ENCODE measurements at regions not wholly inside any gene's neighbourhood (a gene's known extent, or its start where the extent isn't known, plus 50 kb on each side); places are given as distances from the start of the nearest gene placed in this dataset.

DNA sequence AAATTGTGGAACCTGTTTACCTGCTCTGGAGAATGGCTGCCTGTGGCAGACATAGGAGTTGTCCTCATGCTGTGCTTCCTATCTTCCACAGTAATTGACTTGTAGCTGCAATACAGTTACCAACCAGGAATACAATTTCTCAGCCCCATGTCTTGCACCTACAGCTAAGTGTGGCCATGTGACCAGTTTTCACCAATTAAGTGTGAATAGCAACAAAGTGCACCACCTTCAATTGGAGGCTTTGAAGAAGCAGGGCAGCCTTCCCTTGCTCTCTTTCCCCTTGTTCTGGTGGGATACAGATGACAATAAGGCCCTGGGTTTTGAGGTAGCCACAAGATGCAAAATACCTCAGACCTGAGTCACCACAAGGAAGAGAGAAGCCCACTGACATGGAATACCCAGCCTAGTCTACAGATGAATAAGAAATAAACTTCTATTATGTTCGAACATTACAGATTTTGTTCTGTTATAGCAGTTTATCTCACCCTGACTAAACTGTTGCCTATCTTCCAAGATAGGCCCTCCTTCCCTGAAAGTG is 70.2 kb upstream of the S1PR1 start:
- H3K36me3 Mint-ChIP-seq: no peaks in the 10 kb centered on the region
- intact Hi-C loops (cut with micrococcal nuclease): no loop called here
- H3K4me3 Mint-ChIP-seq: no peak overlapping the region
- ATAC-seq (no peak), DNase-seq (no peak)
- no peaks in the 10 kb centered on the region for H3K4me1 Mint-ChIP-seq
- Histone ChIP-seq H3K9me3 (ENCODE audit: control insufficient read depth, insufficient read depth, low read length) (no peaks in the 10 kb centered on the region), H3K27ac (ENCODE audit: low read length) (no peak overlapping the region), H3K36me3 (ENCODE audit: control insufficient read depth, insufficient read depth, low read length) (no peaks in the 10 kb centered on the region), H3K27me3 (ENCODE audit: control insufficient read depth, insufficient read depth, low read length) (no peaks in the 10 kb centered on the region), H3K4me1 (ENCODE audit: control insufficient read depth, insufficient read depth, low read length) (no peaks in the 10 kb centered on the region), H3K4me3 (ENCODE audit: low read length) (no peak overlapping the region)
- H3K9me3 Mint-ChIP-seq: no peaks in the 10 kb centered on the region
- H3K27me3 Mint-ChIP-seq (ENCODE audit: low read depth in 2 of 2): no peaks in the 10 kb centered on the region
- no peak overlapping the region for H3K27ac Mint-ChIP-seq
- TF ChIP-seq, protein P1, sequence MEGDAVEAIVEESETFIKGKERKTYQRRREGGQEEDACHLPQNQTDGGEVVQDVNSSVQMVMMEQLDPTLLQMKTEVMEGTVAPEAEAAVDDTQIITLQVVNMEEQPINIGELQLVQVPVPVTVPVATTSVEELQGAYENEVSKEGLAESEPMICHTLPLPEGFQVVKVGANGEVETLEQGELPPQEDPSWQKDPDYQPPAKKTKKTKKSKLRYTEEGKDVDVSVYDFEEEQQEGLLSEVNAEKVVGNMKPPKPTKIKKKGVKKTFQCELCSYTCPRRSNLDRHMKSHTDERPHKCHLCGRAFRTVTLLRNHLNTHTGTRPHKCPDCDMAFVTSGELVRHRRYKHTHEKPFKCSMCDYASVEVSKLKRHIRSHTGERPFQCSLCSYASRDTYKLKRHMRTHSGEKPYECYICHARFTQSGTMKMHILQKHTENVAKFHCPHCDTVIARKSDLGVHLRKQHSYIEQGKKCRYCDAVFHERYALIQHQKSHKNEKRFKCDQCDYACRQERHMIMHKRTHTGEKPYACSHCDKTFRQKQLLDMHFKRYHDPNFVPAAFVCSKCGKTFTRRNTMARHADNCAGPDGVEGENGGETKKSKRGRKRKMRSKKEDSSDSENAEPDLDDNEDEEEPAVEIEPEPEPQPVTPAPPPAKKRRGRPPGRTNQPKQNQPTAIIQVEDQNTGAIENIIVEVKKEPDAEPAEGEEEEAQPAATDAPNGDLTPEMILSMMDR (IDR thresholded peaks at IDR 0.05): no peak
- 100% methylated on average over 1 of the region's 1 CpG for WGBS (ENCODE audit: insufficient coverage)

DNA sequence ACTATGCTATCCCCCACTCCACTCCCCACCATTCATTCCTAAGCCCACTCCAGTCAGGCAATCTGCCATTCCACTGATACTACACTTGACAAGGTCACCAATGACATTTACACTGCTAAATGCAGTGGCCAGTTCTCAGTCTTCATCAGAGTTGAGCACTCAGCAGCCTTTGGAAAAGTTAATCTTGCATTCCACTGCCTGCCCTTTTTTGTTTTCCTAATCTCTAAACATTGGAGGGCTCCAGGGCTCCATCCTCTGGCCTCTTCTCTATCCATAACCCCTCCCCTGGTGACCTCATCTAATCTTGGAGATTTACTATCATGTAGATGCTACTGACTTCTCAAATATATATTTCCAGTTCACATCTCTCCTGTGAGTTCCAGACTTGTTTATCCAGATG is 70.9 kb upstream of the S1PR1 start:
- Histone ChIP-seq H3K36me3 (ENCODE audit: control insufficient read depth, insufficient read depth, low read length) (no peaks in the 10 kb centered on the region), H3K4me3 (ENCODE audit: low read length) (no peak overlapping the region), H3K4me1 (ENCODE audit: control insufficient read depth, insufficient read depth, low read length) (no peaks in the 10 kb centered on the region), H3K27me3 (ENCODE audit: control insufficient read depth, insufficient read depth, low read length) (no peaks in the 10 kb centered on the region), H3K9me3 (ENCODE audit: control insufficient read depth, insufficient read depth, low read length) (no peaks in the 10 kb centered on the region), H3K27ac (ENCODE audit: low read length) (no peak overlapping the region)
- H3K36me3 Mint-ChIP-seq: no peaks in the 10 kb centered on the region
- H3K9me3 Mint-ChIP-seq: no peaks in the 10 kb centered on the region
- H3K4me1 Mint-ChIP-seq: no peaks in the 10 kb centered on the region
- H3K27ac Mint-ChIP-seq: no peak overlapping the region
- no peaks in the 10 kb centered on the region for H3K27me3 Mint-ChIP-seq (ENCODE audit: low read depth in 2 of 2)
- DNase-seq: no peak
- no peak overlapping the region for H3K4me3 Mint-ChIP-seq
- intact Hi-C loops (cut with micrococcal nuclease): no loop called here
- TF ChIP-seq, protein P1 (IDR thresholded peaks at IDR 0.05): no peak
- ATAC-seq: no peak

DNA sequence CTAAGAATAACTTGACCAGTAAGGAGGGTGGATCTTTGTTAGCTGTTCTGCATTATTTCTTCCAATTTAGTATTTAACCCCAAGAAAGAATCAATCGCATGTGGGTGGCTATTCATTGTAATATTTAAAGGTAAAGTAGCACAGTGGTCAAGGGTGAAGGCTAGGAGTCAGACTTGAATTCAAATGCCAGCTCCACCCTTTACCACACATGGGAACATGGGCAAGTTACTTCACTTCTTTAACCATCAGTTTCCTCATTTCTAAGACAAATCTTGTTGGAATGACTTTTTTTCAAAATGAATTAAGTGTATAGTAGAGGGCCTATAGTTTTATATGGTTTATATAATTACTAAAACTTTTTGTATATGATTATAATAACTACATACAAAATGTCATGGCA is 71.3 kb upstream of the S1PR1 start:
- Histone ChIP-seq H3K27ac (ENCODE audit: low read length) (no peak overlapping the region), H3K27me3 (ENCODE audit: control insufficient read depth, insufficient read depth, low read length) (no peaks in the 10 kb centered on the region), H3K4me3 (ENCODE audit: low read length) (no peak overlapping the region), H3K4me1 (ENCODE audit: control insufficient read depth, insufficient read depth, low read length) (no peaks in the 10 kb centered on the region), H3K36me3 (ENCODE audit: control insufficient read depth, insufficient read depth, low read length) (no peaks in the 10 kb centered on the region), H3K9me3 (ENCODE audit: control insufficient read depth, insufficient read depth, low read length) (no peaks in the 10 kb centered on the region)
- DNase-seq (no peak), ATAC-seq (no peak)
- no peaks in the 10 kb centered on the region for H3K4me1 Mint-ChIP-seq
- no peak overlapping the region for H3K4me3 Mint-ChIP-seq
- WGBS (ENCODE audit: insufficient coverage): no CpG with 5 or more reads among the region's 1 CpG
- intact Hi-C loops (cut with micrococcal nuclease): no loop called here
- no peaks in the 10 kb centered on the region for H3K36me3 Mint-ChIP-seq
- TF ChIP-seq, protein P1 (IDR thresholded peaks at IDR 0.05): no peak
- no peaks in the 10 kb centered on the region for H3K27me3 Mint-ChIP-seq (ENCODE audit: low read depth in 2 of 2)
- H3K27ac Mint-ChIP-seq: no peak overlapping the region
- no peaks in the 10 kb centered on the region for H3K9me3 Mint-ChIP-seq

DNA sequence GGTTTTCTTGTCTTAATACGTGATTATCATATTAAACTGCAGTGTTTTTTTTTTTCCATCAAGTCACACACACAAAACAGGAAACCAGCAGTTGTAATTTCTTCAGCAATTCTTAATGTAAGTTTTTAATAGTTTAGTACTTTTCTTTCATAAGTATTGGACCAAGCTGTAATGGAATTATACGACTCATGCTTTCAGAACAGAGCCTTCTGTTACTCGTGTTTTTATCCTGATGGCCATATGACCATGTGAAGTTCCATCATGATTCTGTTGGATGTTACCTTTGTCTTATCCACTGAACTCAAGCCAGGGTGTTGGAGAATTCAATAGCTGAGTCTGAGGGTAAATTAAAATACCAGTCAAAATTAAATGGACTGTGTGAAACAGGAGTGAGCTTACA is 72.0 kb upstream of the S1PR1 start:
- DNase-seq (no peak), ATAC-seq (no peak)
- Mint-ChIP-seq H3K36me3 (no peaks in the 10 kb centered on the region), H3K4me3 (no peak overlapping the region), H3K4me1 (no peaks in the 10 kb centered on the region), H3K27ac (no peak overlapping the region), H3K27me3 (ENCODE audit: low read depth in 2 of 2) (no peaks in the 10 kb centered on the region), H3K9me3 (no peaks in the 10 kb centered on the region)
- Histone ChIP-seq H3K36me3 (ENCODE audit: control insufficient read depth, insufficient read depth, low read length) (no peaks in the 10 kb centered on the region), H3K27me3 (ENCODE audit: control insufficient read depth, insufficient read depth, low read length) (no peaks in the 10 kb centered on the region), H3K4me1 (ENCODE audit: control insufficient read depth, insufficient read depth, low read length) (no peaks in the 10 kb centered on the region), H3K27ac (ENCODE audit: low read length) (no peak overlapping the region), H3K4me3 (ENCODE audit: low read length) (no peak overlapping the region), H3K9me3 (ENCODE audit: control insufficient read depth, insufficient read depth, low read length) (no peaks in the 10 kb centered on the region)
- WGBS (ENCODE audit: insufficient coverage): 82% methylated on average over 2 of the region's 3 CpGs
- intact Hi-C loops (cut with micrococcal nuclease): no loop called here
- TF ChIP-seq, protein P1 (IDR thresholded peaks at IDR 0.05): no peak

Data from natural killer cell (primary cell).